ENCODE measurements at regions not wholly inside any gene's neighbourhood (a gene's known extent, or its start where the extent isn't known, plus 50 kb on each side); places are given as distances from the start of the nearest gene placed in this dataset.
A peak's percentile ranks its signal among the peaks of the same experiment; 100 is the strongest.
"Not testable (repeated sequence)": the region's sequence is repeated elsewhere in the genome, so short reads cannot be mapped to it uniquely, and the experiment has no call there.

GRCh38 chr20:30302786-30303185 lies 954.7 kb upstream of the DEFB115 start:
- DNase-seq (ENCODE audit: low spot score): not testable (repeated sequence)

- DNase-seq (ENCODE audit: low spot score): not testable (repeated sequence)
Observed at GRCh38 chr20:30309938-30310337, 947.5 kb upstream of the DEFB115 start.

- DNase-seq (ENCODE audit: low spot score): not testable (repeated sequence)
Observed at GRCh38 chr20:30310385-30310784, 947.1 kb upstream of the DEFB115 start.

- not testable (repeated sequence) for DNase-seq (ENCODE audit: low spot score)
Observed at GRCh38 chr20:30312220-30312619, 945.2 kb upstream of the DEFB115 start.

- not testable (repeated sequence) for DNase-seq (ENCODE audit: low spot score)
Observed at GRCh38 chr20:30313660-30314059, 943.8 kb upstream of the DEFB115 start.

GRCh38 chr20:30316063-30316462 lies 941.4 kb upstream of the DEFB115 start:
- not testable (repeated sequence) for DNase-seq (ENCODE audit: low spot score)

- DNase-seq (ENCODE audit: low spot score): not testable (repeated sequence)
Observed at GRCh38 chr20:30316532-30317299, 940.7 kb upstream of the DEFB115 start.

GRCh38 chr20:30333744-30334143 lies 923.7 kb upstream of the DEFB115 start:
- DNase-seq (ENCODE audit: low spot score): not testable (repeated sequence)

- not testable (repeated sequence) for DNase-seq (ENCODE audit: low spot score)
Observed at GRCh38 chr20:30337556-30337955, 919.9 kb upstream of the DEFB115 start.

GRCh38 chr20:30348932-30349331 lies 908.5 kb upstream of the DEFB115 start:
- not testable (repeated sequence) for DNase-seq (ENCODE audit: low spot score)

GRCh38 chr20:30356854-30357467 lies 900.5 kb upstream of the DEFB115 start:
- not testable (repeated sequence) for DNase-seq (ENCODE audit: low spot score)
- peak; percentile 44 for TF ChIP-seq CTCF (IDR thresholded peaks at IDR 0.05; ENCODE audit: extremely low read depth, missing control alignments)

- DNase-seq (ENCODE audit: low spot score): not testable (repeated sequence)
Observed at GRCh38 chr20:30361756-30362155, 895.7 kb upstream of the DEFB115 start.

- not testable (repeated sequence) for DNase-seq (ENCODE audit: low spot score)
Observed at GRCh38 chr20:30376430-30376766, 881.1 kb upstream of the DEFB115 start.

GRCh38 chr20:30376767-30377658 lies 880.5 kb upstream of the DEFB115 start:
- TF ChIP-seq CTCF (IDR thresholded peaks at IDR 0.05; ENCODE audit: extremely low read depth, missing control alignments): peak; percentile 66
- peak; percentile 83 for DNase-seq (ENCODE audit: low spot score)

- not testable (repeated sequence) for DNase-seq (ENCODE audit: low spot score)
Observed at GRCh38 chr20:30378317-30378716, 879.1 kb upstream of the DEFB115 start.

GRCh38 chr20:30378721-30379120 lies 878.7 kb upstream of the DEFB115 start:
- DNase-seq (ENCODE audit: low spot score): not testable (repeated sequence)

- not testable (repeated sequence) for DNase-seq (ENCODE audit: low spot score)
Observed at GRCh38 chr20:30384841-30385240, 872.6 kb upstream of the DEFB115 start.

- not testable (repeated sequence) for DNase-seq (ENCODE audit: low spot score)
Observed at GRCh38 chr20:30386099-30386498, 871.4 kb upstream of the DEFB115 start.

- DNase-seq (ENCODE audit: low spot score): not testable (repeated sequence)
Observed at GRCh38 chr20:30387823-30388222, 869.6 kb upstream of the DEFB115 start.
